Dedifferentiated amniotic fluid mesenchymal stem cell (primary cell): ENCODE measurements at regions not wholly inside any gene's neighbourhood (a gene's known extent, or its start where the extent isn't known, plus 50 kb on each side); places are given as distances from the start of the nearest gene placed in this dataset.

Experiments
- DNase-seq: peaks from one replicate; pipeline ENCODE4 v3.0.0-alpha.2; 2016; ENCODE audit errors: extremely low spot score

DNA sequence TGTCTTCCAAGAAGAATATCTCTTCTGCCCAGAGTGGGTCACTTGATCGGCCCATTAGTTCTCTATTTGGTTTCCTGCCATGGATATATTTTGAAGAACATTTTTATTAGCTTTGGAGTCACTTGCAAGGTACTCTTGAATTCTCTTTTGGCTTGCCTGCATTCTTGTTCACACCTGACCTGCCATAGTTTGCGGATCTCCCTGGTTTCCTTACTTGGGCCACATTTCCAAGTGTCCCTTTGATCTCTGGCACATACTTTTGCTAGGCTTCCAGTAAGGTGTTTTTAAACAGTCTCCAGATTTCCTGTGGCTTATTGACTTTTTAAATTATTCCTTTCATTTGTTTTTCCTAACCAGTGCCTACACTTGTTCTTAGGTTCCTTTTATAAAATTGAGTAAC lies 488.5 kb upstream of the MDFIC2 start:
- no peak for DNase-seq

- no peak for DNase-seq
These were observed 477.4 kb upstream of the MDFIC2 start for GRCh38 chr3:70789878-70790277.

GRCh38 chr3:70780790-70781189 lies 468.4 kb upstream of the MDFIC2 start:
- DNase-seq = no peak

DNA sequence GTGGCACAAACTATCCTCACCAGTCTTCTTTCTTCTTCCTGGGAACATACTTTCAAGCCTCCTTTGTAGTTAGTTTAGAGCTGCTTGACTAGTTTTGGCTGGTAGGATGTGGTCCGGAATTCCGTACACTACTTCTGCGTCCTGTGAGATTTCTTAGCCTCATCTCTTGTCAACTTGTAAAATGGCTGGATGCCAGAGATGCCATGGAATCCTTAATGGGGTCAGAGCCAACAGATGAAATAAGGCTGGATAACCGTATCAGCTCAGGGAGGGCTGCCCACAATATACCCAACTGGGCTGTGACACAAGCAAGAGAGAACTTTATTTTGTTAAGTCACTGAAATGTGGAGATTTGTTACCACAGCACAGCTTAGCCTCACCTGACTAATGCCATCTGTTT lies 466.9 kb upstream of the MDFIC2 start:
- no peak for DNase-seq

DNA sequence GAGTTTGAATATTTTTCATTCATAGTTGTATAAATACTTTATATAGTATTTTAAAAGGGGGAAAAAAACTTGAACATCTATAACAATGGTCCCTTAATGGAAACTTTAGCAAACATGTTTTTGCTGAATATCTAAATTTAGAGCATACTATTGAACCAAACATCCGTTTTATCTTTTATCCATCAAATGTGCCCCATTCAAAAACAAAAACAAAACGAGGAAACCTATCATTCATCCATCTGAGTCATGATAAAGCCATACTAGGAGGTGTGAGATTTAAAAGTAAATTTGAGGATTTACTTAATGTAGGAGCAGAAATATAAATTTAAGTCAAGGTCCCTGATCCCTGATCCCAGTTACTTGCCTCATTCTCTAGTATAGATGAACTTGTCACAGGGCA lies 463.6 kb upstream of the MDFIC2 start:
- DNase-seq = no peak

DNA sequence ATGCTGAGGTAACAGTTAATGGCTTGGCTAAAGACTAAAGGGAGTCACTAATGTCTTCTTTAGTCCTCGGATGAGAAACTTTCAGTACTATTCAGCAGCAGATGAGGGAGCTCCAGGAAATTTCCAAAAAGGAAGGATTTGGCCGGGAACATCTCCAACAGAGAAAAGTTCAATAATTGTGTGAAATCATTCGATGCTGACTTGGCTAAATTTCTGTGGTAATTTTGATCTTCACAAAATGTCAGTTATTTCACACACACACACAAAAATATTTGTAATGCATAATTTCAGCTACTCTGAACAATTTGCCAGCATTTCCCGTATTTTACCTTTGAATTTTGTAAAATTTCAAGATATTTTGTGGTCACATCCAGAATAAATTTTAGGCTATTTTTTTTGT lies 462.8 kb upstream of the MDFIC2 start:
- DNase-seq = no peak

DNA sequence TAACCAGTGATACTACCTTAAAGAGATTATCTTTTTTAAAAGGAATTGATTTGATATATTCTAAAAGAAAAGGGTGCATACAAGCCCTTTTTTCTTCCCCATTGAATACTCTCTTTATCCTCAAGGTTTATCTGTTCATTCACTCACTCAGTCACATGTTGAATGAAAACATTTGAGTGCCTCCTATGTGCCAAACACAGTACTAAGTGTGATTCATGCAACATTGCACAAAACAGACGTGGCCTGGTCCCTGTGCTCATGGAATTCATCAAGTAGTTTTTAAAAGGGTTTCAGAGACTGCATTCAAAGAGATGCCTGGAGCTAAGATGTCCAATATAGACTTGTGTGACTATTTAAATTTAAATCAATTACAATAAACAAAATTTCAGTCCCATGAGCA lies 462.2 kb upstream of the MDFIC2 start:
- no peak for DNase-seq

DNA sequence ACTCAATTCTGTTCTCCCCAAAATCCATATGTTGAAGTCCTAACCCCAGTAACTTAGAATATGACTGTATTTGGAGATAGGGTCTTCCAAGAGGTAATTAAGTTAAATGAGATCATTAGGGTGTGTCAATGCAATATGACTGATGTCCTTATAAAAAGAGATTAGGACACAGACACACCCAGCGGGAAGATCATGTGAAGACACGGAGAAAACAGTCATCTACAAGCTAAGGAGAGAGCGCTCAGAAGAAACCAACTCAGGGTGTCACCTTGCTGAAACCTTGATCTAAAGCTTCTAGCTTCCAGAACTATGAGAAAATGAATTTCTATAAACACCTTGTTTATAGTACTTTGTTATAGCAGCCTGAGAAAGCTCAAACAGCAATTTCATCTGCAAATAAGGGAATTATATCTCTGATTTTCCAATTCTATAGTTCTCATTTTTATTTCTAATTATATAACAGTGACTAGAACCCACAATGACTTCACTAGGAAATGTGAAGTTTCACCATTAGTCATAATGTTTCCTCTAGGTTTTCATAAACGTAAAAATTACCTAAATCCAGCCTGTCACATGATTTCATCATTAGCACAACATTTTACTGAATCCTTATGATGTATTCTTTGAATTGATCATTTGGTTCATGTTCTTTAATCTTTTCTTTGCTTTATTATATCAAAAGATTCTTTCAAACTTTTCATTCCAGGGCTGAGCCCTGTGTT lies 459.1 kb upstream of the MDFIC2 start:
- no peak for DNase-seq

- DNase-seq = no peak
These were observed 458.2 kb upstream of the MDFIC2 start for GRCh38 chr3:70770650-70771049.

GRCh38 chr3:70766301-70766700 lies 453.9 kb upstream of the MDFIC2 start:
- no peak for DNase-seq

- DNase-seq = no peak
These were observed 451.5 kb upstream of the MDFIC2 start for GRCh38 chr3:70763894-70764293.

DNA sequence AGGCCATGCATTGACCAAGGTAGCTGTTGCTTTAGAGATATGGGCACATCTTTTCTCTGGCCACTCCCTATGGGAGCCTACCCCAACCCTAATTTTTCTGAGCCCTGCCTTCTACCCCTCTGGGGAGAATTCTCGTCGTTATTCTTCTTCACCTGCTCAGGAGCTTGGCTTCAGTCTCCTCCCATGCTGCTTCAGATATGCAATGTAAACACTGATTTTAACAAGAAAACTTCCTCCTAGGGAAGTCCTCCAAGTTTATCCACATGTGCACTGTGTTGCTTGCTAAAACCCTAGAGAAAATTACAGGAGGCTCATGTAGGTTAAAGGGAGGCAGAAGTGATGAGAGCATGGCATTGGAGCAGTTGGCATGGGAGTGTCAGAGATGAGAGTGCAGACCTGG lies 445.2 kb upstream of the MDFIC2 start:
- no peak for DNase-seq

DNA sequence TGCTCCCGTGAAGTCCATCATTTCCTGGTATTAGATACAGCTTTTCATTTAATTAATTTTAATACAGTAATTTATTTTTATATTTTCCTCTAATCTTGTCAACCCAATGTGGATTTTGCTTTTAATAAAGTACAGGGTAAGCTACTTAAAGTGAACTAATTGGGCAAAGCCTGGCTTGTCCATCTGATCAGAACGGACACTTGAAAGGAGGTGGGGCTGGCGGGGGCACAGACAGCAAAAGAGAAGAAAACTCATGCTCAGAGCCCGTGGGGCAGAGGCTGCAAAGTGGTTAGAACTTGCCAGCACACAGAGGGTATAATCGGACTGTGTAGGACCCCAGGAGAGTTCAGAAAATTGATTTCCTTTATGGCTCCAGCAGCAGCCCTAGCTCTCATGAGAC lies 443.1 kb upstream of the MDFIC2 start:
- DNase-seq = no peak

DNA sequence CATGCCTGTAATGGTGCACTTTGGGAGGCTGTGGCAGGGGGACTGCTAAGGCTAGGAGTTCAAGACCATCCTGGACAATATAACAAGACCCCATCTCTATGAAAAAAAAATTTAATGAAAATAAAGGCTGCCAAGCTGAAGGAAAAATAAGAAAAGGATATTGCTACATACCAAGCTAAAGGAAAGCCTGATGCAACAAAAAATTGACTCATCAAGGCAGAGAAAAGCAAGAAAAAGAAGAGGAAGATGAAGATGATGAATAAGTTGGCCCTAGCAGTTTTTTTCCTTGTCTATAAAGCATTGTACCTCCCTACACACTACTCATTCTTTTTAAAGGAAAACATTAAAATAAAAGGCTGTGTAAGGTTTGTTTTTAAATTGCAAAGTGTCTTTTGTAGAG lies 441.9 kb upstream of the MDFIC2 start:
- no peak for DNase-seq

GRCh38 chr3:70753572-70753971 lies 441.1 kb upstream of the MDFIC2 start:
- DNase-seq = no peak

DNA sequence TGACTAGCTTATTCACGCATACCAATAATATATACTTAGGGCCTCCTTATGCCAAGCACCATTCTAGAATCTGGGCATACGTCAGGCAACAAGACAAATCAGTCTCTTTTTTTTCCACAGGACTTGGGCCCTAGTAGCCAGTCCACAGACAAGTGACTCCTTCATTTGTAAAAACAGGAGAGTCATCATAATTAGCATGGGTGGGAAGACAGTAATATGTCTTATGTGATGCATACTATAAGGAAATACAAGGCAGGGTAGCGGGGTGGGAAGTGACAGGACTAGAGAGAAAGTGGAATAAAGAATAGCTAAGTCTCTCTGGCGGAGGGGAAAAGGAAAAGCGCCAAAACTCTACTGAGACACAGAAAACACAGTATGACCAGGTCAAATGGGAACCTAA lies 439.6 kb upstream of the MDFIC2 start:
- no peak for DNase-seq

GRCh38 chr3:70749122-70749521 lies 436.7 kb upstream of the MDFIC2 start:
- DNase-seq = no peak

- DNase-seq = no peak
These were observed 436.2 kb upstream of the MDFIC2 start for GRCh38 chr3:70748593-70748992.

DNA sequence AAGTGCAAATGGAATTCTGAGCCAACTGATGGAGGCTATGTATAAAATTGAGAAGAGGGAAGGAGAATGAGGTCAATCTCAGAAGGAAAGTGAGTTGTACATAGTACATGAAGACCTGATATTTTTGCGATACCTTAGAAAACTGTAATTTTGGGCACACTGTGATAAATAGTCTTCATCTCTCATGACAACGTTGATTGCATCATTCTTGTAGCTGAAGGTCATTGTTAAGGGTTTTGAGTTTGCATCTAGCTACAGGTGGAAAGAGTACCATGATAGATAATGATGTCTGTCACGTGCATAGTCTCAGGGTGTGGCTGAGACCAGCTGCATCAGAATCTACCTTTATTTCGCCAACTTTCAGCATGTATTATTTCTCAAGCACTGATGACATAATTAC lies 435.4 kb upstream of the MDFIC2 start:
- no peak for DNase-seq

DNA sequence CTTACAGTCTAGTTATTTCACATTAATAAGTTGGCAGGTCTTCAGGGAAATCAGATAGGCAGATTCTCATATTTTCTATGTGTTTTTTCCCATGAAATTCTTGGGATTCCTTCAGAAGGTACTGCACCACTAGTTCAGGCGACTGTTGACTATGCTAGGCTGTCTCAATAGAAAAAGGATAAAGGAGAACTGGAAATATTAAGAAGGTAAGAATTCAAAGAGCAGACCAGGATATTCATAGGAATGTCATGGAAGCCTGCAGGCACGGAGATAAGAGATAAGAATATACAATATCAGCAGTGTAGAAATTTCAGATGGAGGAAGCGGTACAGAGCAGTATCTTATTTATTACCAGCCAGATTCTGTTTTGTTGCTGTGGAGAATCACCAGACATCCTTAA lies 432.1 kb upstream of the MDFIC2 start:
- no peak for DNase-seq

GRCh38 chr3:70743754-70744153 lies 431.3 kb upstream of the MDFIC2 start:
- DNase-seq = no peak

- DNase-seq = no peak
These were observed 429.6 kb upstream of the MDFIC2 start for GRCh38 chr3:70742081-70742480.

DNA sequence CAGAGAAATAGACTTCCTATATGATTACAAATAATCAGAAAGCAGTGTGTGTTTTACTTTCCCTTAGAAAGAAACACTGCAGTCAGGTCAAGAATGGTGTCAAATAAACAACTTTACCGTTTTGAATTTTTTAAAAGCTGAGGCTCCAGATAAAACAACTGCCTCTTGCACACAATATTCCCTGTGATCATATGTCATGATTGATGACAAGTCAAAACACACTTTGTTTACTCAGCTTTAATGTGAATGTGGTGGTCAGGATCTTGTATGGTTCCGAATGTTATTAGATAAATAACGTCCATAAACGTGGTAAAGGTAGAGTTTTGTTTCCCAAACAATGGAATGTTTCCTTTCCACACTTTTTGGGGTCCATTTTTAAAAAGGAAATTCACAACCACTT lies 428.4 kb upstream of the MDFIC2 start:
- no peak for DNase-seq

GRCh38 chr3:70740071-70740470 lies 427.6 kb upstream of the MDFIC2 start:
- DNase-seq = no peak
